Peyer's patch (tissue), 4 donors: ENCODE measurements at regions not wholly inside any gene's neighbourhood (a gene's known extent, or its start where the extent isn't known, plus 50 kb on each side); places are given as distances from the start of the nearest gene placed in this dataset.

ENCODE experiments used
- POLR2A ChIP-seq, 2 donors: fragments of 450-650 bp; IDR thresholded peaks; one replicate each; pipeline ENCODE4 v1.5.1; 2017; ENCODE audit warnings: antibody characterized with exemption in 2 of 2, mild to moderate bottlenecking in 2 of 2, moderate library complexity in 2 of 2
- TF ChIP-seq, protein P1 (sequence below), 6 experiments: fragments of 450-650 bp in 4 of 6; fragments of 200-600 bp in 2 of 6; sonication (generic) in 1 of 6; IDR thresholded peaks; one replicate each; pipeline ENCODE4 v1.5.1; 2017 to 2019; ENCODE audit warnings: antibody characterized with exemption in 6 of 6, mild to moderate bottlenecking in 3 of 6, moderate library complexity in 1 of 6

DNA sequence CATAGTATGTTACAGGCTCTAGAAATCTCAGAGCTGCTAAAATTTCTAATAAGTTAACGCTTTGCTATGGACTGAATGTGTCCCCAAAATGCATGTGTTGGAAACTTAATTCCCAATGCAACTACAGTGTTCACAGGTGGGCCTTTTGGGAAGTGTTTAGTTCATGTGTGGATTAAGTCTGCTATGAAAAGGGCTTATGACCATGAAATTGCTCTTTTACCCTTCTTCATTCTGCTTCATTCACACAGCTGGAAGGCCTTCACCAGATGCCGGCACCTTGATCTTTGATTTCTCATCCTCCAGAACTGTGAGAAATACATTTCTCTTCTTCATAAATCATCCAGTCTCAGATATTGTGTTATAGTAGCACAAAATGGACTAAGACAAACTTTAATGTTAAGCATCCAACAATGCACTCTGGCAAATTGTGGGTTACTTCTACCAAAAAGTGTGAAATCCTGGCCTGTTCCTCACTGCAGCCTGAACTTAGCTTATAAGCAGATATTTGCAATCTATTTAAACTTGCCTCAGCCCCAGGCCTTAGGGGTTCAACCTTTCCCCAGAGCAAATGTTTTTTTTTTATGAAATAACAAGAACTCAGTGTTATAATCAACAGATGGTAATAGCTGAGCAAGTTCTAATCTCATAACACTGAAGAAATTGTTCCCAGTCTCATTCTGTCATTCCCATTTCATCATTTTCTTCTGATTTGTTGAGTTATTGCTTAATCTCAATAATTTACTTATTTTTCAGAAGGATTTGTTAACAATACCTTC, 523.6 kb downstream of the KIF20B start:
- TF ChIP-seq POLR2A (IDR thresholded peaks at IDR 0.05), result no peak
- TF ChIP-seq, protein P1, sequence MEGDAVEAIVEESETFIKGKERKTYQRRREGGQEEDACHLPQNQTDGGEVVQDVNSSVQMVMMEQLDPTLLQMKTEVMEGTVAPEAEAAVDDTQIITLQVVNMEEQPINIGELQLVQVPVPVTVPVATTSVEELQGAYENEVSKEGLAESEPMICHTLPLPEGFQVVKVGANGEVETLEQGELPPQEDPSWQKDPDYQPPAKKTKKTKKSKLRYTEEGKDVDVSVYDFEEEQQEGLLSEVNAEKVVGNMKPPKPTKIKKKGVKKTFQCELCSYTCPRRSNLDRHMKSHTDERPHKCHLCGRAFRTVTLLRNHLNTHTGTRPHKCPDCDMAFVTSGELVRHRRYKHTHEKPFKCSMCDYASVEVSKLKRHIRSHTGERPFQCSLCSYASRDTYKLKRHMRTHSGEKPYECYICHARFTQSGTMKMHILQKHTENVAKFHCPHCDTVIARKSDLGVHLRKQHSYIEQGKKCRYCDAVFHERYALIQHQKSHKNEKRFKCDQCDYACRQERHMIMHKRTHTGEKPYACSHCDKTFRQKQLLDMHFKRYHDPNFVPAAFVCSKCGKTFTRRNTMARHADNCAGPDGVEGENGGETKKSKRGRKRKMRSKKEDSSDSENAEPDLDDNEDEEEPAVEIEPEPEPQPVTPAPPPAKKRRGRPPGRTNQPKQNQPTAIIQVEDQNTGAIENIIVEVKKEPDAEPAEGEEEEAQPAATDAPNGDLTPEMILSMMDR (IDR thresholded peaks at IDR 0.05), result no peak
